Neural crest cell (in vitro differentiated cells): ENCODE measurements at regions not wholly inside any gene's neighbourhood (a gene's known extent, or its start where the extent isn't known, plus 50 kb on each side); places are given as distances from the start of the nearest gene placed in this dataset.

ENCODE experiments used
- DNase-seq: peaks from one replicate; pipeline ENCODE4 v3.0.0; 2021; ENCODE audit warnings: low read depth, mixed read lengths, low spot score
- H3K27ac Mint-ChIP-seq: one replicate; pipeline ENCODE4 v1.8.0; 2021; ENCODE audit warnings: mild to moderate bottlenecking, mixed read lengths; ENCODE audit not compliant: unreplicated experiment
- H3K27me3 Mint-ChIP-seq: 2 replicates; pipeline ENCODE4 v1.8.0; 2021; ENCODE audit warnings: low read depth, mild to moderate bottlenecking, mixed read lengths
- H3K36me3 Mint-ChIP-seq: 2 replicates; pipeline ENCODE4 v1.8.0; 2021; ENCODE audit warnings: low read depth, mild to moderate bottlenecking, mixed read lengths
- H3K4me1 Mint-ChIP-seq: 2 replicates; pipeline ENCODE4 v1.8.0; 2021; ENCODE audit warnings: mixed read lengths
- H3K4me3 Mint-ChIP-seq: one replicate; pipeline ENCODE4 v1.8.0; 2021; ENCODE audit warnings: mild to moderate bottlenecking, mixed read lengths
- H3K9me3 Mint-ChIP-seq: 2 replicates; pipeline ENCODE4 v1.8.0; 2021; ENCODE audit warnings: mixed read lengths
- CTCF ChIP-seq: fragments of 200-600 bp; sonication (generic); conservative IDR thresholded peaks from 2 replicates; pipeline ENCODE4 v1.5.0; 2021; ENCODE audit warnings: antibody characterized with exemption, mild to moderate bottlenecking

GRCh38 chr3:127088511-127089351 lies 104.2 kb upstream of the PRR23E start:
- Mint-ChIP-seq H3K36me3 (no peaks in the 10 kb centered on the region), H3K4me3 (no peak overlapping the region), H3K4me1 (peaks cover 19% of the 10 kb centered on the region), H3K9me3 (no peaks in the 10 kb centered on the region), H3K27me3 (no peaks in the 10 kb centered on the region), H3K27ac (no peak overlapping the region)
- no peak for TF ChIP-seq CTCF
- no peak for DNase-seq

- Mint-ChIP-seq H3K36me3 (no peaks in the 10 kb centered on the region), H3K27ac (peak overlapping the region; percentile 71), H3K4me3 (no peak overlapping the region), H3K27me3 (no peaks in the 10 kb centered on the region), H3K9me3 (no peaks in the 10 kb centered on the region), H3K4me1 (peaks cover 14% of the 10 kb centered on the region)
- no peak for DNase-seq
- no peak for TF ChIP-seq CTCF
These were observed 103.3 kb upstream of the PRR23E start for GRCh38 chr3:127089486-127090145.

- Mint-ChIP-seq H3K36me3 (no peaks in the 10 kb centered on the region), H3K27ac (no peak overlapping the region), H3K9me3 (peaks cover 5% of the 10 kb centered on the region), H3K4me1 (peaks cover 14% of the 10 kb centered on the region), H3K4me3 (no peak overlapping the region), H3K27me3 (no peaks in the 10 kb centered on the region)
- no peak for DNase-seq
- no peak for TF ChIP-seq CTCF
These were observed 102.4 kb upstream of the PRR23E start for GRCh38 chr3:127090218-127091160.

- H3K27ac Mint-ChIP-seq = peak overlapping the region; percentile 17
- no peak overlapping the region for H3K4me3 Mint-ChIP-seq
- H3K36me3 Mint-ChIP-seq = no peaks in the 10 kb centered on the region
- DNase-seq = no peak
- TF ChIP-seq CTCF = no peak
- H3K27me3 Mint-ChIP-seq = no peaks in the 10 kb centered on the region
- peaks cover 14% of the 10 kb centered on the region for H3K4me1 Mint-ChIP-seq
- peaks cover 5% of the 10 kb centered on the region for H3K9me3 Mint-ChIP-seq
These were observed 101.6 kb upstream of the PRR23E start for GRCh38 chr3:127091376-127091775.

- no peak for TF ChIP-seq CTCF
- no peak for DNase-seq
- H3K36me3 Mint-ChIP-seq = no peaks in the 10 kb centered on the region
- peaks cover 5% of the 10 kb centered on the region for H3K9me3 Mint-ChIP-seq
- no peak overlapping the region for H3K27ac Mint-ChIP-seq
- H3K27me3 Mint-ChIP-seq = no peaks in the 10 kb centered on the region
- H3K4me3 Mint-ChIP-seq = no peak overlapping the region
- H3K4me1 Mint-ChIP-seq = peaks cover 14% of the 10 kb centered on the region
These were observed 100.6 kb upstream of the PRR23E start for GRCh38 chr3:127092368-127092767.
